ENCODE measurements at regions not wholly inside any gene's neighbourhood (a gene's known extent, or its start where the extent isn't known, plus 50 kb on each side); places are given as distances from the start of the nearest gene placed in this dataset.

GRCh38 chr6:121838842-121839241 is 403.4 kb downstream of the GJA1 start:
- DNase-seq (ENCODE audit: low spot score): no peak
- H4K20me1 ChIP-seq (ENCODE audit: low read depth): no peaks in the 10 kb centered on the region
- no peak overlapping the region for H3K9ac ChIP-seq
- no peak overlapping the region for H2AFZ ChIP-seq (replicated peaks)
- Mint-ChIP-seq H3K36me3 (no peaks in the 10 kb centered on the region), H3K4me1 (peaks cover 3% of the 10 kb centered on the region), H3K27ac (no peak overlapping the region), H3K9me3 (peaks cover 4% of the 10 kb centered on the region), H3K4me3 (no peak overlapping the region), H3K27me3 (ENCODE audit: insufficient read depth, low read depth) (peaks cover 2% of the 10 kb centered on the region)
- no peaks in the 10 kb centered on the region for H3K4me1 ChIP-seq
- no peak overlapping the region for H3K27ac ChIP-seq
- no peak overlapping the region for H3K4me2 ChIP-seq
- no peaks in the 10 kb centered on the region for H3F3A ChIP-seq (ENCODE audit: low read depth)
- no peaks in the 10 kb centered on the region for H3K79me2 ChIP-seq (ENCODE audit: low read depth)
- no peaks in the 10 kb centered on the region for H3K36me3 ChIP-seq
- TF ChIP-seq EZH2 (IDR thresholded peaks at IDR 0.05) (no peak), EZH2phosphoT487 (IDR thresholded peaks at IDR 0.05) (no peak)
- TF ChIP-seq, protein P1, sequence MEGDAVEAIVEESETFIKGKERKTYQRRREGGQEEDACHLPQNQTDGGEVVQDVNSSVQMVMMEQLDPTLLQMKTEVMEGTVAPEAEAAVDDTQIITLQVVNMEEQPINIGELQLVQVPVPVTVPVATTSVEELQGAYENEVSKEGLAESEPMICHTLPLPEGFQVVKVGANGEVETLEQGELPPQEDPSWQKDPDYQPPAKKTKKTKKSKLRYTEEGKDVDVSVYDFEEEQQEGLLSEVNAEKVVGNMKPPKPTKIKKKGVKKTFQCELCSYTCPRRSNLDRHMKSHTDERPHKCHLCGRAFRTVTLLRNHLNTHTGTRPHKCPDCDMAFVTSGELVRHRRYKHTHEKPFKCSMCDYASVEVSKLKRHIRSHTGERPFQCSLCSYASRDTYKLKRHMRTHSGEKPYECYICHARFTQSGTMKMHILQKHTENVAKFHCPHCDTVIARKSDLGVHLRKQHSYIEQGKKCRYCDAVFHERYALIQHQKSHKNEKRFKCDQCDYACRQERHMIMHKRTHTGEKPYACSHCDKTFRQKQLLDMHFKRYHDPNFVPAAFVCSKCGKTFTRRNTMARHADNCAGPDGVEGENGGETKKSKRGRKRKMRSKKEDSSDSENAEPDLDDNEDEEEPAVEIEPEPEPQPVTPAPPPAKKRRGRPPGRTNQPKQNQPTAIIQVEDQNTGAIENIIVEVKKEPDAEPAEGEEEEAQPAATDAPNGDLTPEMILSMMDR (IDR thresholded peaks at IDR 0.05): no peak
- H3K27me3 ChIP-seq: no peaks in the 10 kb centered on the region
- H3K4me3 ChIP-seq: no peak overlapping the region
- H3K9me3 ChIP-seq (ENCODE audit: low read depth): no peaks in the 10 kb centered on the region

- Histone ChIP-seq H3K79me2 (ENCODE audit: low read depth) (no peaks in the 10 kb centered on the region), H3K9ac (no peak overlapping the region), H3K4me1 (no peaks in the 10 kb centered on the region), H3F3A (ENCODE audit: low read depth) (no peaks in the 10 kb centered on the region), H3K27ac (no peak overlapping the region), H3K36me3 (no peaks in the 10 kb centered on the region), H3K27me3 (no peaks in the 10 kb centered on the region), H3K4me2 (no peak overlapping the region), H3K9me3 (ENCODE audit: low read depth) (no peaks in the 10 kb centered on the region), H4K20me1 (ENCODE audit: low read depth) (no peaks in the 10 kb centered on the region), H3K4me3 (no peak overlapping the region), H2AFZ (replicated peaks) (no peak overlapping the region)
- no peak for DNase-seq (ENCODE audit: low spot score)
- peaks cover 2% of the 10 kb centered on the region for H3K27me3 Mint-ChIP-seq (ENCODE audit: insufficient read depth, low read depth)
- no peak overlapping the region for H3K27ac Mint-ChIP-seq
- peaks cover 2% of the 10 kb centered on the region for H3K9me3 Mint-ChIP-seq
- no peak for TF ChIP-seq EZH2 (IDR thresholded peaks at IDR 0.05)
- no peak for TF ChIP-seq EZH2phosphoT487 (IDR thresholded peaks at IDR 0.05)
- TF ChIP-seq, protein P1 (IDR thresholded peaks at IDR 0.05): no peak
- H3K4me3 Mint-ChIP-seq: no peak overlapping the region
- H3K36me3 Mint-ChIP-seq: no peaks in the 10 kb centered on the region
- peaks cover 3% of the 10 kb centered on the region for H3K4me1 Mint-ChIP-seq
Observed at GRCh38 chr6:121839896-121840295, 404.4 kb downstream of the GJA1 start.

GRCh38 chr6:121844898-121845297 is 409.5 kb downstream of the GJA1 start:
- Mint-ChIP-seq H3K4me1 (peaks cover 12% of the 10 kb centered on the region), H3K4me3 (no peak overlapping the region), H3K9me3 (peaks cover 7% of the 10 kb centered on the region), H3K27me3 (ENCODE audit: insufficient read depth, low read depth) (peaks cover 4% of the 10 kb centered on the region), H3K27ac (no peak overlapping the region), H3K36me3 (no peaks in the 10 kb centered on the region)
- Histone ChIP-seq H3K79me2 (ENCODE audit: low read depth) (no peaks in the 10 kb centered on the region), H3F3A (ENCODE audit: low read depth) (peaks cover 9% of the 10 kb centered on the region), H3K9me3 (ENCODE audit: low read depth) (no peaks in the 10 kb centered on the region), H4K20me1 (ENCODE audit: low read depth) (no peaks in the 10 kb centered on the region), H3K27ac (no peak overlapping the region), H3K9ac (no peak overlapping the region), H3K4me3 (no peak overlapping the region), H3K36me3 (no peaks in the 10 kb centered on the region), H3K4me2 (no peak overlapping the region), H3K4me1 (peaks cover 23% of the 10 kb centered on the region), H3K27me3 (no peaks in the 10 kb centered on the region), H2AFZ (replicated peaks) (no peak overlapping the region)
- no peak for DNase-seq (ENCODE audit: low spot score)
- TF ChIP-seq EZH2 (IDR thresholded peaks at IDR 0.05) (no peak), EZH2phosphoT487 (IDR thresholded peaks at IDR 0.05) (no peak)
- TF ChIP-seq, protein P1 (IDR thresholded peaks at IDR 0.05): no peak

Measured in neural progenitor cell (in vitro differentiated cells).